ENCODE measurements at regions not wholly inside any gene's neighbourhood (a gene's known extent, or its start where the extent isn't known, plus 50 kb on each side); places are given as distances from the start of the nearest gene placed in this dataset.

DNA sequence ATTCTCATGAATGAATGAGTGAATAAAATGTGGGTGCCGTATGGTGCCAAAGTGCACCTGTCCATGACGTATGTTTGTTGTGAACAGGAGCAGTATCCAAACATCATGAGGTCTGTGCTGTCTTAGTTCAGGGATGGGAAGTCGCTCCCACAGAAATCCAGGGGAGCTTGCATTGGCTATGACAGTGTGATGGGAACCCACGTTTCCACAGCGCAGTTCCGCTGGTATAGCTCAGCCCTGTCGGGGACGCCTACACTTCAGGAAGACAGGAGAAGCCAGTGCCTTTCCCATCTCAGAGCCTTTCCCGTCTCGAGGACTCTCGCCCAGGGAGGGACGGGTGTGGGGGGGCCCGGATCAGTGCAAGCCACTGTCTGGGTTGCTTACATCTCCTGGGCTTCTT, 69.8 kb downstream of the DACT2 start:
- no peak for FAIRE-seq
- Histone ChIP-seq H3K27ac (ENCODE audit: extremely low read depth, low read depth, low read length) (no peak overlapping the region), H3K9ac (ENCODE audit: insufficient read depth in 1 of 2, low read depth in 2 of 2, low read length in 2 of 2) (no peak overlapping the region), H3K4me1 (replicated peaks in 1 of 2; ENCODE audit: control insufficient read depth in 2 of 2, insufficient read depth in 2 of 2, low read length in 2 of 2) (no peaks in the 10 kb centered on the region), H3K9me1 (ENCODE audit: control insufficient read depth, insufficient read depth, low read length) (no peaks in the 10 kb centered on the region), H3K79me2 (ENCODE audit: control insufficient read depth, insufficient read depth, low read length) (no peaks in the 10 kb centered on the region), H3K36me3 (ENCODE audit: control insufficient read depth, insufficient read depth, low read length) (no peaks in the 10 kb centered on the region), H4K20me1 (replicated peaks; ENCODE audit: control insufficient read depth, insufficient read depth, low read length) (no peaks in the 10 kb centered on the region; the same call in 1 of the 2 replicates), H3K9me3 (replicated peaks; ENCODE audit: control insufficient read depth, insufficient read depth, low read depth, low read length) (no peaks in the 10 kb centered on the region), H3K4me3 (no peak overlapping the region), H3K27me3 (ENCODE audit: control insufficient read depth in 2 of 2, insufficient read depth in 2 of 2, low read length in 2 of 2) (peaks cover 38 to 60% of the 10 kb centered on the region in 2 experiments), H2AFZ (ENCODE audit: low read depth, low read length) (no peak overlapping the region), H3K4me2 (ENCODE audit: insufficient read depth, low read length) (no peak overlapping the region)
- WGBS (ENCODE audit: insufficient coverage, low coverage, missing lambda C conversion rate): 2% methylated on average over 13 of the region's 13 CpGs
- no TSS peak for BruUV-seq (replicated peaks)
- intact Hi-C loops (cut with micrococcal nuclease) (no loop called here), in situ Hi-C loops (cut with MboI) (no loop called here)
- ChIA-PET POLR2A (interaction anchor here (0.6 kb wide), 1 partner anchor 13 kb away, joined by 3 read pairs; no protein-coding TSS in a partner anchor), CTCF (ENCODE audit: low intra/inter-chr PET ratio) (no interaction called here)
- TF ChIP-seq ATF3 (IDR thresholded peaks at IDR 0.05) (no peak), ATF3 (CRISPR knock-in tag; conservative IDR thresholded peaks at IDR 0.05) (no peak), TGIF2 (CRISPR knock-in tag; IDR thresholded peaks at IDR 0.05) (no peak), NFE2L1 (tag; IDR thresholded peaks at IDR 0.05; ENCODE audit: borderline replicate concordance, low read depth) (no peak), CREM (IDR thresholded peaks at IDR 0.05; ENCODE audit: low read depth) (no peak), ZNF347 (CRISPR knock-in tag; IDR thresholded peaks at IDR 0.05; ENCODE audit: low read depth) (no peak), TRIM28 (IDR thresholded peaks at IDR 0.05) (no peak), MXD1 (CRISPR knock-in tag; IDR thresholded peaks at IDR 0.05; ENCODE audit: borderline replicate concordance, poor library complexity, severe bottlenecking) (no peak), PHTF2 (CRISPR knock-in tag; IDR thresholded peaks at IDR 0.05) (no peak), ELF2 (CRISPR knock-in tag; IDR thresholded peaks at IDR 0.05) (no peak)
- TF ChIP-seq, protein P1, sequence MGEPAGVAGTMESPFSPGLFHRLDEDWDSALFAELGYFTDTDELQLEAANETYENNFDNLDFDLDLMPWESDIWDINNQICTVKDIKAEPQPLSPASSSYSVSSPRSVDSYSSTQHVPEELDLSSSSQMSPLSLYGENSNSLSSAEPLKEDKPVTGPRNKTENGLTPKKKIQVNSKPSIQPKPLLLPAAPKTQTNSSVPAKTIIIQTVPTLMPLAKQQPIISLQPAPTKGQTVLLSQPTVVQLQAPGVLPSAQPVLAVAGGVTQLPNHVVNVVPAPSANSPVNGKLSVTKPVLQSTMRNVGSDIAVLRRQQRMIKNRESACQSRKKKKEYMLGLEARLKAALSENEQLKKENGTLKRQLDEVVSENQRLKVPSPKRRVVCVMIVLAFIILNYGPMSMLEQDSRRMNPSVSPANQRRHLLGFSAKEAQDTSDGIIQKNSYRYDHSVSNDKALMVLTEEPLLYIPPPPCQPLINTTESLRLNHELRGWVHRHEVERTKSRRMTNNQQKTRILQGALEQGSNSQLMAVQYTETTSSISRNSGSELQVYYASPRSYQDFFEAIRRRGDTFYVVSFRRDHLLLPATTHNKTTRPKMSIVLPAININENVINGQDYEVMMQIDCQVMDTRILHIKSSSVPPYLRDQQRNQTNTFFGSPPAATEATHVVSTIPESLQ (CRISPR knock-in tag; IDR thresholded peaks at IDR 0.05): no peak
- DNase-seq (ENCODE audit: extremely low read depth in 1 of 4, low spot score in 3 of 4): no peak
- no peak for ATAC-seq
